Stimulated activated CD8-positive, alpha-beta memory T cell treated with anti-CD3 and anti-CD28 coated beads, Interleukin-2, amount 100 ng/mL, for 48 hours (primary cell): ENCODE measurements at regions not wholly inside any gene's neighbourhood (a gene's known extent, or its start where the extent isn't known, plus 50 kb on each side); places are given as distances from the start of the nearest gene placed in this dataset.
"Not testable (repeated sequence)": the region's sequence is repeated elsewhere in the genome, so short reads cannot be mapped to it uniquely, and the experiment has no call there.

ENCODE experiments used
- DNase-seq, 2 donors: peaks; one replicate each; pipeline ENCODE4 v3.0.0-alpha.2; 2020; ENCODE audit warnings: low read depth in 2 of 2

DNA sequence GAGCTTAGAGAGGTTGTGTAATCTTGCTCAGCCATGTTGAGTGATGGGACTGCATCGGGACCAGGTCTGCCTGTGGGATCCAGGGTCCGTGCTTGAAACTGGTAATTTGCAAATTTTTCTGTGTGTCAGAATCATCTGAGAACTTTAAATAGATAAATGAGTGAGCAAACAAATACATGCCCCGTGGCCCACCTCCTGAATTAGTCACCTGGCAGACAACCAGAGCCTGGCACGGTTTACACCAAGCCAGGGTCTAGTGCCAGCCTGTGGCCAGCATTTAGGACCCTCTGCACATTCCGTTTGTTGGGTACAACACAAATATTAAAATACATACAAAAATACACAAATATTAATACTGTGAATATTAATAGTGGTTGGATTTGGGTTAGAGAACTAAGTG, 90.6 kb upstream of the STOX2 start:
- no peak for DNase-seq

DNA sequence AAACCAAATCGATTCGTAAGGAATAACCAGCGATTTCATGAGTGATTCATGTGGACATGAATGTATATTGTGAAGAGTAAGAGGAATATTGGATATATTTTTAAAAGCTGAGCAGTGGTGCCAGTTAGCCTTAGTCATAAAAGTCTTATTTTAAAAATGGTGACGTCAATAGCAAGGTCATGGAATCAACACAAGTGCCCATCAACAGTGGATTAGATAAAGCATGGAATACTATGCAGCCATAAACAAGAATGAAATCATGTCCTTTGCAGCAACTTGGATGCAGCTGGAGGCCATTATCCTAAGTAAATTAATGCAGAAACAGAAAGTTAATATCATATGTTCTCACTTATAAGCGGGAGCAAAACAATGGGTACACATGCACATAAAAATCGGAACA, 89.0 kb upstream of the STOX2 start:
- no peak for DNase-seq

DNA sequence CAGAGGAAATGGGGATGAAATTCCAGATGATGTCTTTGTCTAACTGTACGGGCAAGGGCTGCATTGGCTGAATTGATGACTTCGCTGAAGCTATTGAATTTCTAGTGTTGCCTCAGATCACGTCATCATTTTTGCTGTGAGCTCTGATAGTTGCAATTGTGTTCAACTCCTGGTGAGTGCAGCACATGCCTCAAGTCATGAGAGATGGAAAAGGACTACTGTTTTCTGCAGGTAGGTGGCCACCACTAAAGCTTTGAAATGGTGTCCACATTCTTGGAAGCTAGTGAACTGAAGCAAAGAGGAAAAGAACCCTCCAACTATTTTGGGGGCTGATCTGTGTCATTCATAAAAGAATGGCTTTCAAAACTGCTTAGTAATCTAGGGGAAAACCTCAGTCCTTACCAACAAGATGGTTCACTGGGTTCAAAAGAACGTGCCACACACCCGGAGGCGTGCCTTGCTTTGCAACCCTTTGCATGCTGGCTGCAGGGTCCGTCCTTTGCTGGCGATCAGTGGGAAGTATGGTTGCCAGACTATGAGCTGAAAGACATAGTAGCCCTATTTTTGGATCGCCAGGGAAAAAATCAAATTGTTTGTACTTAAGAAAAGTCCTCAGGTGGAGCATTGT, 88.1 kb upstream of the STOX2 start:
- no peak for DNase-seq

DNA sequence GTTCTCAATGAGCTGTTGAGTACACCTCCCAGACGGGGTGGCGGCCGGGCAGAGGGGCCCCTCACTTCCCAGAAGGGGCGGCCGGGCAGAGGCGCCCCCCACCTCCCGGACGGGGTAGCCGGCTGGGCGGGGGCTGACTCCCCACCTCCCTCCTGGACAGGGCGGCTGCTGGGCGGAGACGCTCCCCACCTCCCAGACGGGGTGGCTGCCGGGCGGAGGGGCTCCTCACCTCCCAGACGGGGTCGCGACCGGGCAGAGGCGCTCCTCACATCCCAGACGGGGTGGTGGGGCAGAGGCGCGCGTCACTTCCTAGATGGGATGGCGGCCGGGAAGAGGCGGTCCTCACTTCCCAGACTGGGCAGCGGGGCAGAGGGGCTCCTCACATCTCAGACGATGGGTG, 86.5 kb upstream of the STOX2 start:
- not testable (repeated sequence) for DNase-seq

- DNase-seq: no peak
Measured at GRCh38 chr4:183821076-183821853, 83.8 kb upstream of the STOX2 start.

- DNase-seq: no peak
Measured at GRCh38 chr4:183823434-183823833, 81.7 kb upstream of the STOX2 start.

GRCh38 chr4:183825346-183825745, 79.8 kb upstream of the STOX2 start:
- no peak for DNase-seq

- DNase-seq: no peak
Measured at GRCh38 chr4:183826461-183826860, 78.6 kb upstream of the STOX2 start.

GRCh38 chr4:183828125-183828524, 77.0 kb upstream of the STOX2 start:
- DNase-seq: no peak

DNA sequence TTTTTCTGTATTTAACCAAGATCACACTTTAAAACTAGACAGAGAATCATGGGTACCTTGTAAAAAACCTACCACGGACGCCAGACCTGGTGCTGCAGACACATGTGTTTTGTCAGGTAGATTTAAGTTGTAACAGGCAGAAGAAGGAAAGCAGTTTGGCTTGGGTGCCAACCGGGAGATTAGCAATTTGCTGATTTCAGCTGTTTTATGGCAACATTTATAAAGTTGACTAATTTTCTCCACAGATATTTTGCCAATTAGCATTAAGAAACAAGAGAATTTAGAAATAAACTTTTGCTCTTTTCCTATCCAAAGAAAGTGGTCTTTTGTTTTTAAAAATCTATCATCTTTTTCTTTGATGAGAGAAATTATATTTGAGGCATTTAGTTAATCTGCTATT, 76.3 kb upstream of the STOX2 start:
- DNase-seq: no peak

- no peak for DNase-seq
Measured at GRCh38 chr4:183830438-183830985, 74.6 kb upstream of the STOX2 start.

DNA sequence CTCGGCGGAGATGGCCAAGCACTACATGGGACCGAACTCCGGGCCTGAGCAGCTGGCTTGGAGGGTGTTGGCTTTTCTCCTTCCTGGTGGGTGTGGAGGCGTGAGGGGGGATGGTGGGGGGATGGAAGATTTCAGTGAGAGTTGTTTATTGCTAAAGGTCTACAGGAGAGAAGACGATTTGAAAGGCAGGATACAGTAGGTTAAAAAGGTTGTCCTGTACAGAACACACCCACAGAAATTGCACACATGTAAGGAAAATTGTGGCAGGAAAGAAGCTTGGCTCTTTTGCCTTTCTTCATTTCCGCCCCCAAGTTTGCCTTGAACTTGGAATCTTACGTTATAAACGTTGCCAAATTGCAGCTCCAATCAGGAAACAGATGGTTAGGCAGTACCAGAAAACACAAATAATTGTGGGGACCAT, 74.1 kb upstream of the STOX2 start:
- DNase-seq: no peak

DNA sequence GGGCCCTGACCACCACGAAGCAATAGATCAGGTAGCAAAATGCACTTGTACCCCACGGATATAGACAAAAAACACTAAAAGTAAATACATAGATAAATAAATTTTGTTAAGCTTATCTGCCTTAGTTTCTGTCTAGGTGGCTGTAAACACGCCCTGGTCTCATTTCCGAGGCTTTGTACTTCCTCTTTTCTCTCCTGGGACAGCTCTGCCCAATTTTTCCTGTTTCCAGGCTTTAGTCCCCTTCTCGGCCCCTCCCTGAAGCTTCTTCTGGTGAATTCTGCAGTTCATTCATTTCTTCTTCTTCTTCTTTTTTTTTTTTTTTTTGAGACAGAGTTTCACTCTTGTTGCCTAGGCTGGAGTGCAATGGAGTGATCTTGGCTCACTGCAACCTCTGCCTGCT, 73.4 kb upstream of the STOX2 start:
- no peak for DNase-seq

- DNase-seq: no peak
Measured at GRCh38 chr4:183832776-183833450, 72.2 kb upstream of the STOX2 start.

GRCh38 chr4:183834252-183834651, 70.9 kb upstream of the STOX2 start:
- no peak for DNase-seq

DNA sequence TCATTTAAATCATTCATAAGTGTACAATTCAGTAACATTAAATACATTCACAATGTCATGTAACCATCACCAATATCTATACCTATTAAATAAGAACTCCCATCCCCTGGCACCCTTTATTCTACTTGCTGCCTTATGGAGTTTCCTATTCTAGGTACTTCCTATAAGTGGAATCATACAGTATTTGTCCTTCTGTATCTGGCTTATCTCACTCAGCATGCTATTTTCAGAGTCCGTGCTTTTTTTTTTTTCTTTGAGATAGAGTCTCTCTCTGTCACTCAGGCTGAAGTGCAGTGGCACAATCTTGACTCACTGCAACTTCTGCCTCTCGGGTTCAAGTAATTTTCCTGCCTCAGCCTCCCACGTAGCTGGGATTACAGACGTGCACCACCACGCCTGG, 67.9 kb upstream of the STOX2 start:
- no peak for DNase-seq

GRCh38 chr4:183838987-183839712, 66.0 kb upstream of the STOX2 start:
- DNase-seq: no peak

GRCh38 chr4:183840311-183840710, 64.8 kb upstream of the STOX2 start:
- peak; percentile 46 to 51 for DNase-seq

DNA sequence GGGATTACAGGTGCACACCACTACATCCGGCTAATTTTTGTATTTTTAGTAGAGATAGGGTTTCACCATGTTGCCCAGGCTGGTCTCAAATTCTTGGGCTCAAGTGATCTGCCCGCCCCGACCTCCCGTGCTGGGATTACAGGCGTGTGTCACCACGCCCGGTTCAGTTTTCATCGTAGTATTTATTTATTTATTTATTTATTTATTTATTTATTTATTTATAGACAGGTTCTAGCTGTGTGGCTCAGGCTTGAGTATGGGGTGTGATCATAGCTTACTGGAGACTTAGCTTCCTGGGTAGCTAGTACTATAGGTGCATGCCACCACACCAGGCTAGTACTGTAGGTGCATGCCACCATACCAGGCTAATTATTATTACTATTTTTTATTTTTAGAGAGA, 64.1 kb upstream of the STOX2 start:
- no peak for DNase-seq

DNA sequence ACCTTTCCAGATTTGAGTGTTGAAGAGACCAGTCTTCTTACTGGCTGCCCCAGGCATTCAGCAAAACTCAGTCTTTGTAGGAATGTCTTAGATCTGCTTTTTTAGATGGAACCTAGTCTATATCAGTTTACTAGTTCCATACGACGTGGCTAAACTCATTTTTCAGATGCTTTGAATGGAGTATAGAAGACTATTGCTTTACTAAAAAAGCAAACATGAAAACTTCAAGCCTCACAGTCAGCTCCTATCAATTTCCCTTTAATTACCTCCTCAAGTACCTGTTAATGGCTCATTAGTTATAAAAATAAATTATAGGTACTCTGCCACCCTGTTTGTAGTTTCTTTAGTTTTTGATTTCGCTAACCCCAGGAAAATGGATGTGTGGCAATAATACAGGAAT, 63.0 kb upstream of the STOX2 start:
- DNase-seq: no peak

DNA sequence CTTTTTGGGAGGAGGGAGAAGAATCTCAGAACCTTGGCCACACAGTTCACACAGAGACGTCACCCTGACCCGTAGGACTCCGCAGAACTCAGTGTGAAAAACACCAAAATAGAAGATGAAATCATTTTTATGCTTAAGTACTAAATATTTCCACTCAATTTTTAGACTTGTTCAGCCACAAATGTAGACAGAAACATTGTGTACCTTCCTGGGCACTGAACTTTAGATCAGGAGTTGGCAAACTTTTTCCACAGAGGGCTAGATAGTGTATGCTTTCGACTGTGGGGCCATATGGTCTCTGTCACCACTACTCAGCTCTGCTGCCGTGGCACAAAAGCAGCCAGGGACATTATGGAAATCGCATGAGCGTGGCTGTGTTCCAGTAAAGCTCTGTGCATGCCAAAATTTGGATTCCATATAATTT, 61.8 kb upstream of the STOX2 start:
- DNase-seq: no peak

DNA sequence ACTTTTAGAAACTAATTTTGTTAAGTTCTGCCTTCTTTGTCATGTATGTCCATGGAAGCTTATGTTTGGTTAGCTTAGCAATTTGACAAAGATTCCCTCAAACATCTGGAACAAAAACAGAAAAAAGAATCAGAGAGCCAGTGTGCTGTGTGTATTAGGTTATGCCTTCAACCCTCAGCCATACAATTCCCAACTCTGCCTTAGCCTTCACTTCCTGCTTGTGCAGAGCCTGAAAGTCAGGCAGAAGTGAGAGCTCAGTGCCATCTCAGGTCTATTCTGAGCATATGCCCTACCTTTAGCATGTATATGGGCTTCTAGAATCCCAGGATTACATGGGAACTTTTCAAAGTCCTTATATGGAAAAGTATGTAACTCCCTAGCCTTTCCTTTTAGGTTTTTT, 58.2 kb upstream of the STOX2 start:
- no peak for DNase-seq
